GM19351 (cell line): ENCODE measurements at regions not wholly inside any gene's neighbourhood (a gene's known extent, or its start where the extent isn't known, plus 50 kb on each side); places are given as distances from the start of the nearest gene placed in this dataset.
"Not testable (repeated sequence)": the region's sequence is repeated elsewhere in the genome, so short reads cannot be mapped to it uniquely, and the experiment has no call there.

Experiments
- ATAC-seq: cut with Tn5 transposase; IDR thresholded peaks from one replicate; pipeline ENCODE4 v1.9.1; 2021; ENCODE audit warnings: mild to moderate bottlenecking, moderate library complexity; ENCODE audit not compliant: unreplicated experiment

GRCh38 chr12:125540580-125541204, 475.5 kb downstream of the AACS start:
- ATAC-seq = no peak

- no peak for ATAC-seq
Measured at GRCh38 chr12:125544960-125545359, 479.7 kb downstream of the AACS start.

- no peak for ATAC-seq
Measured at GRCh38 chr12:125549171-125549570, 483.9 kb downstream of the AACS start.

GRCh38 chr12:125549836-125550235, 484.6 kb downstream of the AACS start:
- ATAC-seq = no peak

GRCh38 chr12:125552295-125552694, 487.1 kb downstream of the AACS start:
- ATAC-seq = no peak

- ATAC-seq = not testable (repeated sequence)
Measured at GRCh38 chr12:125561008-125561407, 495.8 kb downstream of the AACS start.

- ATAC-seq = no peak
Measured at GRCh38 chr12:125564753-125565152, 499.5 kb downstream of the AACS start.

- ATAC-seq = no peak
Measured at GRCh38 chr12:125567581-125567980, 502.3 kb downstream of the AACS start.

- no peak for ATAC-seq
Measured at GRCh38 chr12:125568306-125568705, 503.1 kb downstream of the AACS start.

GRCh38 chr12:125573271-125573670, 508.0 kb downstream of the AACS start:
- ATAC-seq = no peak

GRCh38 chr12:125577334-125577733, 512.1 kb downstream of the AACS start:
- ATAC-seq = no peak

- no peak for ATAC-seq
Measured at GRCh38 chr12:125579916-125580315, 514.7 kb downstream of the AACS start.

- no peak for ATAC-seq
Measured at GRCh38 chr12:125583071-125583470, 517.8 kb downstream of the AACS start.

- no peak for ATAC-seq
Measured at GRCh38 chr12:125586441-125586840, 521.2 kb downstream of the AACS start.

GRCh38 chr12:125593269-125593668, 528.0 kb downstream of the AACS start:
- ATAC-seq = no peak

- ATAC-seq = no peak
Measured at GRCh38 chr12:125604976-125605375, 539.7 kb downstream of the AACS start.

GRCh38 chr12:125606312-125606711, 541.1 kb downstream of the AACS start:
- no peak for ATAC-seq

- ATAC-seq = no peak
Measured at GRCh38 chr12:125610292-125610691, 545.1 kb downstream of the AACS start.

- no peak for ATAC-seq
Measured at GRCh38 chr12:125610971-125611370, 545.7 kb downstream of the AACS start.

GRCh38 chr12:125614058-125614457, 548.8 kb downstream of the AACS start:
- no peak for ATAC-seq

- ATAC-seq = no peak
Measured at GRCh38 chr12:125619723-125620122, 554.5 kb downstream of the AACS start.

GRCh38 chr12:125633686-125634085, 568.5 kb downstream of the AACS start:
- ATAC-seq = no peak

- no peak for ATAC-seq
Measured at GRCh38 chr12:125634813-125635212, 569.6 kb downstream of the AACS start.
